KBM-7 (cell line): ENCODE measurements at regions not wholly inside any gene's neighbourhood (a gene's known extent, or its start where the extent isn't known, plus 50 kb on each side); places are given as distances from the start of the nearest gene placed in this dataset.

Source experiments
- DNase-seq: peaks from one replicate; pipeline ENCODE4 v3.0.0-alpha.2; 2015
- in situ Hi-C: fragments of 300-500 bp; cut with MboI; formaldehyde crosslinking; loops from 2 replicates; pipeline ENCODE4 v1.14.3; 2020; ENCODE audit warnings: low sequenced_read_pairs, low pct_unique_long_range_greater_than_20kb, mixed read lengths

DNA sequence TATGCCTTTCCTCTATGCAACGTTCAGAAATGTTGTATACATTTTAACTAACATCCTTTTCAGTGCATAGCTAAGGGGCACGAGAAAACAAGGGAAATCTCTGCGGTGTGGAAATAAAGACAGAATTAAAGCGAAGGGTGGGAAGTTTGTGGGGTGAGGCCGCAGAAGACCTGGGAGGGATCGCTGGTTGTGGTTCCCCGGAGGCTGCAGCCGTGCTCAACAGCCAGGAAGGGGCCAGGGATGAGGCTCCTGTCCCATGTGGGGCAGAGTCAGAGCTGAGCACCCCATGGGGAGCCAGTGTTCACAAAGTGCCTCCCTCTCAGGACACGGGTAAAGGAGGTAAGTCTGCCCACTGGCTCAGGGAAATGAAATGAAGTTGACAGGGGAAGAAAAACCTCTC, 67.5 kb downstream of the MYEOV start:
- in situ Hi-C loops, result no loop called here
- DNase-seq, result no peak

DNA sequence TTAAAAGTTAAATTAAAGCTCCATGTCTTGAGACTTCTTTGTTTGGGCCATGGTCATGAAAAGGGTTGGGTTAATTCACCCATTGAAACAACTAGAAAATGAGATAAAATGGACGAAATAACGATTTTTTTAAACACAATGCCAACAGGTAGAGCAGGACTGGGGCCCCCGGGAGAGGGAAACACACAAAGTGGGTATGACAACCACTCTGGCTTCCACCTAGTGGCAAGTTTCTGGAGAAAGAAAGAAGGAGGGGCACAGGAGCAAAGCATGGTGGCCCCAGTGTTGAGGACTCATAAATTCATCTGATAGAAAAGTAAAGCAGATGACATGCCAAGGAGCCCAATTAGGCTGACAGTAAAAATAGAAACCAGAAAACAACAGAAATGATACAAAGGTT, 68.4 kb downstream of the MYEOV start:
- DNase-seq, result no peak
- in situ Hi-C loops, result no loop called here

DNA sequence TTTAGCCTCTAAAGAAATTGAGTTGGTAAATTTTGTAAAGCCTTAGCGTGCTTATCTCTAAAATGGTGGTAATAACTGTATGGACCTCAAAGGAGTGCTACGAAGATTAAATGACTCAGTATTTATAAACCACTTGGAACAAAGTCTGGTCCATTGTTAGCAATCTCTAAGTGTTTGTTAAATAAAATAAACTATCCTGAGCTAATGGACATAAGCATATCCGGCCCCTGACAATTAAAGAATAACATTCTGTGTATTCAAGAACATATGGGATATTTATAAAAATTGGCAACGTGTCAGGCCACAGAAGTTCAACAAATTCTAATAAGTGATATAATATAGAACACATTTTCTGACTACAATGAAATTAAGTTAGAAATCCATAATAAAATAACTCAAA, 71.0 kb downstream of the MYEOV start:
- DNase-seq, result no peak
- in situ Hi-C loops, result no loop called here

DNA sequence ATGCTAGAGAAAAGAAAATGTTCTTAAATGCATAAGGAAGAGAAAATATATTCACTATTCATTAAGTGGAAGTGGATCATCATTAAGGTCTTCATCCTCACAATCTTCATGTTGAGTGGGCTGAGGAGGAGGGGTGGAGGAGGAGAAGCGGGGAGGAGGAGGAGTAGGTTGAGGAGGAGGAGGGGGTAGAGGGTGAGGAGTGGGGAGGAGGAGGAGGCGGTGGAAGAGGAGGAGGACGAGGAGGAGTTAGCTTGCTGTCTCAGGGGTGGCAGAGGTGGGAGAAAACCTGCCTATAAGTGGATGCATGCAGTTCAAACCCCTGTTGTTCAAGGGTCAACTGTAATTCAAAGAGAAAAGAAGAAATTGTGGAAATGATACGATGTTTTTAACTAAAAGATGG, 71.6 kb downstream of the MYEOV start:
- in situ Hi-C loops, result no loop called here

DNA sequence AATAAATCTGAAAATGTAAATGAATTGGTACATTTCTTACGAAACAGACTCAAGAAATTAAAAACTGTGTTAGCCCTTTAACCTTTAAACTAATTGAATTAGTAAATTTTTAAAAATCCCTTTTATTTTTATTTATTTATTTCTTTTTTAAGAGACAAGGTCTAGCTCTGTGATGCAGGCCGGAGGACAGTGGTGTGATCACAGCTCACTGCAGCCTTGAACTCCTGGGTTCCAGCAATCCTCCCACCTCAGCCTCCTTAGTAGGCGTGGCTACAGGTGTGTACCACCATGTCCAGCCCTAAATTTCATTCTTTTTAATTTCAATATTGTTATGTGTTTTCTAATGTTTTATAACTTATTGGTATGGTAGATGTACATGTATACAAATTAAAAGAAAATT, 72.6 kb downstream of the MYEOV start:
- in situ Hi-C loops, result no loop called here
- no peak for DNase-seq

More for the DNA sequence above, 71.6 kb downstream of the MYEOV start:
- no peak for DNase-seq

DNA sequence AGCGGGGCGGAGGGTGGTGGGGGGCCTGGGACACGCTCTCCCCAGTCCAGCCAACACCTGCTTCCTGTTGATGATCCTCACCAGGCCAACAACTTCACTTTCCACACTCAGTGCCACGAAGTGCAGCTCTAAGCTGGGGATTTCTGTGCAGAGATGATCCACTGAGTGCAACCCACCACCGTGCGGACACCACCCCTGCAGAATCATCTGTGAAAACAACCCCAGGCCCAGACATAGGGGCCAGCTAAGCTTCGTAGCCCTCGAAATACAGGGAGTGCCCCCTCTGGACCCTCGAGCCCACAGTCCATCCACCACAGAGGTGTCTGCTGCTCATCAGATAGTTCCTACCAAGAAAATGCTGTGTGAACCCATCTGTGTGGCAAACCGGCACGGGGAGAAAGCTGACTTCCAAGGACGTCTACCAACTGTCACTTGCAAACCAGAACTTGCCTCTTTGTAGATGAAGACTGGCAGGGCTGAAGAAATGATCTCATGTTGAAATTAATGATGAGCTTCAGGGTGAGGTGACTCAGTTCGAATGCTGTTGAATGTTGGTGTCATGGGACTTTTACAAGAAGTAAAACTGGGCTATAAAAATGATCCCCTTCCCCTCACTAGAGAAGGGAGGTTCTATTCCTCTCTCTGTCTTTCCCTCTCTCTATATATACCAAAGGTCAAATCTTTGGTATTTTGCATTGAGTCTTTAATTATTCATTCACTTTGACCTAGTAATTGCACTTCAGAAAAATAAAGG, 73.4 kb downstream of the MYEOV start:
- in situ Hi-C loops, result no loop called here
- no peak for DNase-seq

DNA sequence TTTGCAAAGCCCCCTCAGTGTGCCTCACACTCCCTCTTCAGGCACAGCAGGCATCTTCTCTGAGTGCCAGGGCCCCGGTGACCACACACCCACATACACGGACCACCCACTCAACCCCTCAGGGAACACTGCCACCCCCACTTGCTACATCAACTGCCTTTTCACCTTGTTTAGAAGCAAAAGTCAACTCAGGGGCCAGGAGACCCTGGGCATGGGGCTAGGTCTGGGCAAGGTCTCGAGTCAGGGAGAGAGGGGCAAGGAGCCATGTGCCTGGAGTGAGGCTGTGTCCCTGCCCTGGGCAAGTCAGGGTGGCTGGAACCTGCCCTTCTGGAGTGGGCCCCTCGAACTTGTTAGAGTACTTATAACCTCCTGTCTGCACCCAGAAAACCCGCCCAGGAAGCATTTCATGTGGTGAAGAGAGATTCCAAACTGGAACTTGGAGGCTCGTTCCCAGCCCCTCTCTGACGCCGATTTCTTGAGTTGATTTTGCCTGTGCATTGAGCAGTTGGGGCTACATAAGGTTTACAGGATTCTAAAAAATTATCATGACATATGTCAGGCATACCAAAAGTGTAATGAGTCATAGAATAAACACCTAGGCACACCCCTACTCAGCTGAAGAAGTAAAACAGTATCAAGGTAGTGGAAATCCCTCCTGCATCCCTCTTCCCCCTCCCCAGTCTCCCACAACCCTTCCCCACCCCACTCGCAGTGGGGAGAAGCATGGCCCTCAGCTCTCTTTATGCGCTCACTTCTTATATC, 74.3 kb downstream of the MYEOV start:
- no peak for DNase-seq
- in situ Hi-C loops, result no loop called here

DNA sequence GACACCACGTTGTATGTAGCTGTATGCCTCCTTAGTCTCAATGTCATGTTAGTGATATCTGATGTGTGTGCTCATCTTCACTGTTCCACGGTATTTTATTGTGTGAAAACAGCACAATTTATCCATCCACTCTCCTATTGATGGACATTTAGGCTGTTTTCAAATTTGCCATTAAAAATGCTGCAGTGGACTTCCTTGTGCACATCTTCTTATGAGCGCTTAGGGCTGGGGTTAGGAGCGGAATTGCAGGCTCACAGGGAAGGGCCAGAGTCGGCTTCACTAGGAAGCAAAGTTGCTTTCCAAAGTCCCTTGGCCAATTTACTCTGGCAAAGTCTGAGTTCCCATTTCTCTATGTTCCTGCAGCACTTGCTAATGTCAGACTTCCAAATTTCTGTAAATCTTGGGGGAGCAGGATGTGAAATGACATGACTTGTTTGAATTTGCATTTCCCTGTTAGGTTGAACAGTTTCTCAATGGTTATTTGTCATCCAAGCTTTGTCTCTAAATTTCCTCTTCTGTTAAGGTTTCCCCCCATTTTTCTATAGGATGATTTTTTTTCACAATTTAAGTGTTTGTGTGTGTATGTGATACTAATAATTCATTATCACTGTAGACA, 75.4 kb downstream of the MYEOV start:
- in situ Hi-C loops, result no loop called here
- DNase-seq, result no peak

DNA sequence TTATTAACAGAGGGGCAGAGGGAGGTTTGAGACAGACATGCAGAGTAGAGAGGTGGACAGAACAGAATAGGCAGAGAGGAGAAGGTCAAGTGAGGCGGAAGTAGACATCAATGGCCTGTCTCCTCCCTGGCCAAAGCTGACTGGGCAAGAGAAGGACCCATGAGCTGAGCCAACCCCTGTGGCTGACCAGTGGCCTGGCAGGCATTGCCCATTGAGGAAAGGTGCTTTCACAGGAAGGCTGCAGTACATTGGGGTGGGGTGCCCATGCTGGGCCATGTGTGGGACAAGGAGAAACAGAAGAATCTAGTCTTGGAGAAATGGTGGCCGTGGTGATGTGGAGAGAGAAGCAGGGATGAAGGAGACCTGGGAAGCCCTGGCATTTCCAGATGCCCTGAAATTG, 76.0 kb downstream of the MYEOV start:
- in situ Hi-C loops, result no loop called here
- DNase-seq, result no peak

DNA sequence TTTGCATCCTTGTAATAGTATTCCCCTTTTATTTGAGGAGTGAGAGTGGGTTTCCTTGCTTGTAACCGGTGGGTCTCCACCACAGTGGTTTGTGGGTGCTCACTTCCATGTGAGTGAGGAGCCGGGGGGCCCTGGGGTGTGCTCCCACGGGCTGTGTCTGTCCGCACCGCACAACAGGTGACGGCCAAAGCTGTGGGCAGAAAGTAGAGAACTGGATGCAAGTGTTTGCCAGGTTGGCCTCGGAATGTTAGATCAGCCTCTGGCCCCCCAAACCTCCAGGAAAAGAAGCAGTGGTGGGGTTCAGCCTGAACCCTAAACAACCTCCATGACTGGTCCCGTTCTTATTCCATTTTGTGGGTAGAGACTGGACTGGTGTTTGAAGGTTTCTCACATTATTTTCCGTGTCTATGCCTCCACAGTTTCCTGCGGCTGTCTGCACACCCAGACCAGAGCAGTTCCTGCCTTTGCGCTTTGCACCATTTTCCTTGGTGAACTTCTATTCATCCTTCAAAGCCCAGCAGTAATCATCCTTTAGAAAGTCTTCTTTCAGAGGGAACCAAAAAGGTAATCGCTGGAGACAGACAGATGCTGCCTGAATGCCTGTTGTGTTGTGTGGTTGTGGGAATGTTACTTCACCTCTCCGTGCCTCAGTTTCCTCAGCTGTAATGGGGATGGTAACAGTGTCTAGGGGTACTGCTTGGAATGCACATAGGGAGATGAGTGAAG, 77.2 kb downstream of the MYEOV start:
- in situ Hi-C loops, result no loop called here
- no peak for DNase-seq

DNA sequence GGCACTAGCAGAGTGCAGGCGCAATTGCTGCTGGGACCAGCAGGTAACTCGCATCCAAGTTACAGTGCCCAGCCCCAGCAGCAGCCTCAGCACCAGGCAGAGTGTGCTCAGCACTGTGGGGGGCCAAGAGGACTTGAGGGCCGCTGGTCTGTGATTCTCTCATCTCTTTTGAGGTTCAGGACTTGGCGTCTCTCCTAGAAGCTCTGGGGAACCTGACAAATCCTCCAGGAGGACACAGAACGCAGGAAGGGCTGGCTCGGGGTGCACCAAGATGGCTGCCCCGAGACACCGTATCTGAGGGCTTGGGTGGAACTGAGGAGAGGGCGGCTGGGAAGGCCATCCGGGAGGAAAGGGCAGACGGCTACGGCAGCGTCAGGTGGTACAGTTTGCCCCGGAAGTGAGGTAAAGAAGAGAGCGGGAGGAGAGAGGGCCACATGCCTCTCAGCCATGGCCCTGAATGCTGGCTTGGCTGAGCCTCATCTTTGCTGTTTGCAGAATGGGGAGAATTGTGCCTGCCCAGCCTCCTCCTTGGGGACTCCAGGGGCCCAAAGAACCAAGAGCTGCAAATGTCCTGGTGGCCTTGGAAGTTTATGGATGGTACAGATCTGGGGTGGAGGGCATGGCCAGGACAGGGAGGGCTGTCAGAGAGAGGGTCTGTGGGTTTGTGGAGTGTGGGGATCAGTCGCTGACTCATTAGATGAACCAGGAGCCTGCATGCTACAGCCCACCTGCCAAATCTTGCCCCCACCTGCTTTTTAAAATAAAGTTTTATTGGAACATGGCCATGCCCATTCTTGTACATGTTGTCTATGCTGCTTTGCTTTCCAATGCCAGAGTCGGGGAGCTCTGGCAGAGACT, 78.0 kb downstream of the MYEOV start:
- DNase-seq, result no peak
- in situ Hi-C loops, result no loop called here

DNA sequence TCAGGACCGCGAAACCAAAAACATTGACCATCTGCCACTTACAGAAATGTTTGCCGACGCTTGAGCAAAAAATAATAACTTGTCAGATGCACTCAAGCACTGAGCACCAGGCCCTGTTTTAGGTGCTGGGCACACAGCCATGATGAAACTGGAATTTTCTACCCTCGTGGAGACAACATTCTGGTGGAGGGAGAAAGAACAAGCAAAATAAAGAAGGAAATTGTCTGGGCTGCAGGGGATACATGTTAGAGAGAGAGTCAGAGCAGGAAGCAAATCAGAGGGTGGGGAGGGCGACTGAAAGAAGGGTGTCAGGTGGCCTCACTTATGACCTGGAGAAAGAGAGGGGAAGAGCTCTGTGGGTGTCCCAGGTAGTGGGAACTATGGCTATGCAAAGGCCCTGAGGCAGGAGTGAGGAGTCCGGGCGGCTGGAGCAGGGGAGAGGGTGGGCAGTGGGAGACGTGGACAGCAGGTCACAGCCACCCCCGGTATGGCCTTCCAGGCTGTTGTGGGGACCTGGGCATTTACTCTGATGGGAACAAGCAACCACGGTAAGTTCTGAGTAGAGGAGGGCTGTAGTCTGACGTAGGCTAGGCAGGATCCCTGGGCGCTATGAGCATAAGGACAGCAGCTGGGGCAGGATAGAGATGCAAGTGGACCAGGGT, 78.8 kb downstream of the MYEOV start:
- in situ Hi-C loops, result no loop called here
- DNase-seq, result no peak

DNA sequence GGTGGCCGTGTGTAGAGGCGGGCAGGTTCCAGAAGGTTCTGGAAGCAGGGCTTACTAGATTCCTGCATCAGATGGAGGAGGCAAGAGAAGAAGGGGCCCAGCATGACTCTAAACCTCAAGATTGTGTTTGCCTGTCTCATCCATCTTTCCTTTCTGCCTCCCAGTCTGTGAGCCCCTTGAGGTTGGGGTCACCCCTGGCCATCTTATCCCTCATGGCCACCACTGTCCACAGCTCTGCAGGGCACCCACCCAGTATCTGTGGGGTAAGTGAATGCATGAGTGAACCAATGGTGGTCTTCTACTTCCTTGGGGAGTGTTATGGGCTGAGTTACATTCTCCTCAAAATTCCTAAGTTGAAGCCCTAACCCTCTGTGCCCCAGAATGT, 79.3 kb downstream of the MYEOV start:
- DNase-seq, result no peak
- in situ Hi-C loops, result no loop called here

DNA sequence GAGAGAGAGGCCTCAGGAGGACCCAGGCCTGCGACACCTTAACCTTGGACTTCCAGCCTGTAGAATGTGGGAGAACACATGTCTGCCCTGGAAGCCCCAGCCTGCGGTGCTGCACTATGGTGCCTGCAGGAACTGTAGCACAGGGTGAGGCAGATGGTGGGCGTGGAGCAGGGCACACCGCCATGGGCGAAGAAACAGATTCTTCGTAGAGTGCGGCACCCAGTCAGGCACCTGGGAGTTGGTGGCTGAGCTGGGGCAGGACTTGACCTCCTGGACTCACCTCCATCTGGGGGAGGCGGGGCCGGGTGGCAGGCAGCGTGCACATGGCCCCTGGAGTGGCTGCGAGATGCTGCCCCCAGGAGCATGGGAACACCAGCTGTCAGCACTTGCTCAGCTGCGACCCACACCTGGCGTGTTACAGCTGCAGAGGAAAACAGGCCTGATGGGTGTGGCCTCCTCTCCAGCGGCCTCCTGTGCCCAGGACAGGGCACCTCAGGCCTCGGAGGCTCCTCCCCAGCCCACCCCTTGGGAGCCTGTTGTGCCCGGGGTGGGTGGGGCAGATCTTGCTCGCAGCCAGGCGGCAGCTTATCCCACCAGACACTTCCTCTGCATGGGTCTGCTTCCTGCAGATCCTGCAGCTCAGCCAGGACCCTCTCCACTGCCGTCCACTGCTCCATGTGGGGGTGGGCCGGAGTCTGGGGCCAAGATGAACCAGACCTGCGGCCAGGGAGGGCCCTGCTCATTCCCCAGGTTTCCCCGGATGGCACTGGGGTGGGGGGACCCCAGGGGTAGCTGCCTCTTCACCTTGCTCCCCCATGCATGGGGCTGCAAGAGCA, 80.4 kb downstream of the MYEOV start:
- no peak for DNase-seq
- in situ Hi-C loops, result no loop called here

DNA sequence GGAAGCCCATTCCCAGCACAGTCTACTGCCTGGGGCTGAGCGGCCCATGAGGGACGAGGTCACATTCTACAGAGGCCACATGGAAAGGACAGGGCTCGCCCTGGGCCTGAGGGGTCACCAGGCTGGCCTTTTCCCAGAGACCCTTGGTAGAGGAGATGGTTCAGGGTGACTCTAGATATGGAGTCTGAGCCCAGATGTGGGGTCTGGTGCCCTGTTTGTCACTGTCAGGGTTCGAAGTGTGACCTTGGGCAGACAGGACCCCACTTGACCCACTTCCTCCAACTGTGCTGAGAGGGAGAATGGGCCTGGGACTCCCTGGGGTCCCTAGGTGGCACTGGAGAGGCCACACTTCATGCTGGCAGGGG, 81.0 kb downstream of the MYEOV start:
- in situ Hi-C loops, result no loop called here
- no peak for DNase-seq

DNA sequence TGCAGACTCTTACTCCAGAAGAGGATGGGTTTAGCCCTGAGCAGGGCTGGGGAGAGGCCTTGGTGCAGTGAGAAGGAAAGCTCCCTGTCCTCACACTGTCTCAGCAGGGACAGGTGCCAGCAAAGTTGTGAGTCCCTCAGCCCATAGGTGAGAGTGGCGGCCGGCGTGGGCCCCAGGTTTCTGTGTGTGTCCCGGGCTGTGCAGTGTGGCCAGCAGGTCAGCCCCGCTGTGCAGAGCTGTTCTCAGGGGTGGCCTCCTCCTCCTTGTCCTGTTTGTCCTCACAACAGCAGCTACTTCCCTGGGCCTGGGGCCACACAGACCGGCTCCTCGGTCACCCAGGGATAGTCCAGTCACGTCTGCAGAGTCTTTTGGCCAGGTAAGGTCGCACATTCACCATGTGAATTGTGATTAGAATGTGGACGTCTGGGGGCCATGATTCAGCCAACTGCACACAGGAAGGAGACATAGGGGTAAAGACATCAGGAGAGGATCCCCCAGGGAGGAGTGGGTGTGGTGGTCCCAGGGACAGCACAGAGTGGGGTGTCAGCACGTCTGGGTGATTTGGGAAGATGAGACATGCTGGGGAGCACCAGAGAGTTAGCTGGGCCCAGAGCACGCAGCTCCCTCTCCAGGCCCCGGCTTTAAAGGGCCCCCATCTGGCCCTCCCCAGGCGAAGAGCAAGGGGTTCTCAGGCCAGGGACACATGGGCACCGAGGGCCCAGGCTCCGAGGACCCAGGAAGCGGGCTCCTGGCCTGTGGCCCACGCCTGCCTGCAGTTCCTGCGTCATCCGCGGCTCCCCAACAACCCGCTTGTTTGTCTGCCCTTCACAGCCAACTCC, 81.6 kb downstream of the MYEOV start:
- no peak for DNase-seq
- in situ Hi-C loops, result no loop called here
